ENCODE measurements at regions not wholly inside any gene's neighbourhood (a gene's known extent, or its start where the extent isn't known, plus 50 kb on each side); places are given as distances from the start of the nearest gene placed in this dataset.

- no peak for TF ChIP-seq MAX (IDR thresholded peaks at IDR 0.05; ENCODE audit: insufficient read depth, insufficient read length)
- TF ChIP-seq JUN (IDR thresholded peaks at IDR 0.05; ENCODE audit: borderline replicate concordance, insufficient read depth, insufficient read length, low read depth) = no peak
- TF ChIP-seq CTCF (IDR thresholded peaks at IDR 0.05; ENCODE audit: extremely low read depth in 1 of 2, insufficient read depth in 1 of 2, low read depth in 1 of 2, low read length in 2 of 2) = no peak
Measured at GRCh38 chr17:10956821-10957220, 118.9 kb upstream of the PIRT start.
